ENCODE measurements at regions not wholly inside any gene's neighbourhood (a gene's known extent, or its start where the extent isn't known, plus 50 kb on each side); places are given as distances from the start of the nearest gene placed in this dataset.

GRCh38 chr4:27720010-27720766 lies 859.5 kb downstream of the STIM2 start:
- TF ChIP-seq CTCF (conservative IDR thresholded peaks at IDR 0.05; ENCODE audit: low read depth in 2 of 2) (no peak), POLR2AphosphoS5 (IDR thresholded peaks at IDR 0.05; ENCODE audit: low read depth) (no peak), REST (IDR thresholded peaks at IDR 0.05; ENCODE audit: unreplicated experiment) (no peak), CREB1 (CRISPR knock-in tag; IDR thresholded peaks at IDR 0.05; ENCODE audit: low read depth) (no peak), EZH2phosphoT487 (IDR thresholded peaks at IDR 0.05; ENCODE audit: unreplicated experiment) (no peak), EZH2 (IDR thresholded peaks at IDR 0.05; ENCODE audit: low read depth, unreplicated experiment) (no peak), NANOG (IDR thresholded peaks at IDR 0.05; ENCODE audit: borderline replicate concordance) (no peak)
